BE2C (cell line): ENCODE measurements at regions not wholly inside any gene's neighbourhood (a gene's known extent, or its start where the extent isn't known, plus 50 kb on each side); places are given as distances from the start of the nearest gene placed in this dataset.

Source experiments
- DNase-seq: peaks from one replicate; pipeline ENCODE4 v3.0.0-alpha.2; 2020
- H3K27me3 ChIP-seq: fragments of 250-450 bp; sonication (Bioruptor Pico); 2 replicates; pipeline ENCODE4 v1.5.1; 2020; ENCODE audit warnings: mild to moderate bottlenecking
- H3K36me3 ChIP-seq: fragments of 250-450 bp; sonication (Bioruptor Pico); 2 replicates; pipeline ENCODE4 v1.5.1; 2020; ENCODE audit warnings: mild to moderate bottlenecking
- H3K4me1 ChIP-seq: fragments of 250-450 bp; sonication (Bioruptor Pico); 2 replicates; pipeline ENCODE4 v1.5.1; 2020
- H3K4me3 ChIP-seq: 2 replicates; pipeline ENCODE4 v1.5.1; 2011; ENCODE audit warnings: low read depth, low read length
- H3K9me3 ChIP-seq: fragments of 250-450 bp; sonication (Bioruptor Pico); 2 replicates; pipeline ENCODE4 v1.5.1; 2020
- TF ChIP-seq, protein P1 (sequence below): IDR thresholded peaks from 2 replicates; pipeline ENCODE4 v1.5.1; 2012; ENCODE audit warnings: mild to moderate bottlenecking, low read depth, low read length

GRCh38 chr13:33728271-33729037 lies 89.5 kb upstream of the RFC3 start:
- no peaks in the 10 kb centered on the region for H3K27me3 ChIP-seq
- H3K9me3 ChIP-seq: no peaks in the 10 kb centered on the region
- H3K4me1 ChIP-seq: peaks cover 2% of the 10 kb centered on the region; the same call in 1 of the 2 replicates
- no peak for DNase-seq
- no peak overlapping the region for H3K4me3 ChIP-seq
- no peaks in the 10 kb centered on the region for H3K36me3 ChIP-seq
- TF ChIP-seq, protein P1, sequence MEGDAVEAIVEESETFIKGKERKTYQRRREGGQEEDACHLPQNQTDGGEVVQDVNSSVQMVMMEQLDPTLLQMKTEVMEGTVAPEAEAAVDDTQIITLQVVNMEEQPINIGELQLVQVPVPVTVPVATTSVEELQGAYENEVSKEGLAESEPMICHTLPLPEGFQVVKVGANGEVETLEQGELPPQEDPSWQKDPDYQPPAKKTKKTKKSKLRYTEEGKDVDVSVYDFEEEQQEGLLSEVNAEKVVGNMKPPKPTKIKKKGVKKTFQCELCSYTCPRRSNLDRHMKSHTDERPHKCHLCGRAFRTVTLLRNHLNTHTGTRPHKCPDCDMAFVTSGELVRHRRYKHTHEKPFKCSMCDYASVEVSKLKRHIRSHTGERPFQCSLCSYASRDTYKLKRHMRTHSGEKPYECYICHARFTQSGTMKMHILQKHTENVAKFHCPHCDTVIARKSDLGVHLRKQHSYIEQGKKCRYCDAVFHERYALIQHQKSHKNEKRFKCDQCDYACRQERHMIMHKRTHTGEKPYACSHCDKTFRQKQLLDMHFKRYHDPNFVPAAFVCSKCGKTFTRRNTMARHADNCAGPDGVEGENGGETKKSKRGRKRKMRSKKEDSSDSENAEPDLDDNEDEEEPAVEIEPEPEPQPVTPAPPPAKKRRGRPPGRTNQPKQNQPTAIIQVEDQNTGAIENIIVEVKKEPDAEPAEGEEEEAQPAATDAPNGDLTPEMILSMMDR: no peak

DNA sequence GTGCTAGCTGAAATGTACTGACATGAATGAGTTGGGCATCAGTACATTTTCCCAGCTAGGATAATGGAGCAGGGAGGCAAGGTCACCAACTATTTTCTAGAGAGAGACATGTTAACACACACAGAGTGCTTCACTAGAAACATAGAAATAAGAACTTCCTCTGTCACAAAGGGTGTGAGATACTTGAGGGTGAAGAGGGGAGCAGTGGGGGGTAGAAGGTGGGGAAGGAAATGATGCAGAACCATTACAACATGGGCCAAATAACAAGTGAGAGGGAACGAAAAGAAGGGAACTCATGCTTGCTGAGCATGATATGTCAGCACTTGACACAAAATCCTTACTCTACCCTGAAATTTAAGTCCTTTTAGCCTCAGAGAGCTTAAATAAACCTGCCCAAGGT lies 87.8 kb upstream of the RFC3 start:
- no peak for DNase-seq
- H3K4me1 ChIP-seq: no peaks in the 10 kb centered on the region
- no peaks in the 10 kb centered on the region for H3K9me3 ChIP-seq
- H3K4me3 ChIP-seq: no peak overlapping the region
- H3K36me3 ChIP-seq: no peaks in the 10 kb centered on the region
- TF ChIP-seq, protein P1: no peak
- H3K27me3 ChIP-seq: no peaks in the 10 kb centered on the region

DNA sequence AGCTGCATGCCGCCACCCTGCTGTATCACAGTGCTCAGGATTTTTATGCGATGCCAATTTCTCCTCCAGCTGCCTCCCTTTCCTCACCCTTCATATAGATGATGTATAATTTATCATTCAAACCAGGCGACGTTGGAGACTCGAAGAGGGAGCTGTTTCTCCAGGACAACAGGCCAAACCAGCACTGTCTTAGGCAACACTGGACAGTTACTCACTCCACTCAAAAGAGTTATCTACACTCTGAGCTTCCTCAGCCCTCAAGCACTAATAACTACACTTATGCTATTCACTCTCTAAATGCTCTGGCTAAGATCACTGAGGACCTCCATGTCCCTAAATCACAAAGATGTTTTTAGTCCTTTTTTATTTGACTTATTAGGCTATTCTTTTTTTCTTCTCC lies 87.3 kb upstream of the RFC3 start:
- Histone ChIP-seq H3K36me3 (no peaks in the 10 kb centered on the region), H3K4me1 (no peaks in the 10 kb centered on the region), H3K9me3 (no peaks in the 10 kb centered on the region), H3K27me3 (no peaks in the 10 kb centered on the region), H3K4me3 (no peak overlapping the region)
- TF ChIP-seq, protein P1: no peak
- no peak for DNase-seq

- no peaks in the 10 kb centered on the region for H3K27me3 ChIP-seq
- DNase-seq: no peak
- no peak overlapping the region for H3K4me3 ChIP-seq
- no peaks in the 10 kb centered on the region for H3K4me1 ChIP-seq
- H3K36me3 ChIP-seq: no peaks in the 10 kb centered on the region
- TF ChIP-seq, protein P1: no peak
- H3K9me3 ChIP-seq: no peaks in the 10 kb centered on the region
Measured at GRCh38 chr13:33735276-33735675, 82.7 kb upstream of the RFC3 start.

DNA sequence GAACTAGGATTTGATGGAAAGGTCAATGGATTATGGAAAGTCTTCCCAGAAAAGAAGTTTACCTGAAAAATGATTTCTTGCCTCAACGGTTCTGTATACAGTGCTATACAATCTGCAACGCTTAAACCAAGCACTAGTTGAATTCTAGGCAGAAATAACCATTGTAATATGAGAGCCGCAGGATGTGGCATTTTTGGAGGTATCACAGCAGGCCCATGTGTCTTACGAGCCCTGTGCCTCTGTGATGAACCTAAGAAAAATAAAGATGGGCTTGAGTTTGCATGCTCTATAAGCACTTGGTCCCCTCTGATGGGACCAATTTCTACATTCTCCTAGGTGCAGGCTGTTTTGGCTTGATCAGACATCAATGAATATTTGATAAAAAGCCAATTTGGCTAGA lies 78.7 kb upstream of the RFC3 start:
- DNase-seq: no peak
- TF ChIP-seq, protein P1: no peak

GRCh38 chr13:33740134-33740538 lies 77.8 kb upstream of the RFC3 start:
- no peaks in the 10 kb centered on the region for H3K27me3 ChIP-seq
- no peaks in the 10 kb centered on the region for H3K36me3 ChIP-seq
- no peak for DNase-seq
- TF ChIP-seq, protein P1: no peak
- H3K9me3 ChIP-seq: no peaks in the 10 kb centered on the region
- H3K4me3 ChIP-seq: no peak overlapping the region
- no peaks in the 10 kb centered on the region for H3K4me1 ChIP-seq

More for the DNA sequence above, 78.7 kb upstream of the RFC3 start:
- Histone ChIP-seq H3K36me3 (no peaks in the 10 kb centered on the region), H3K9me3 (no peaks in the 10 kb centered on the region), H3K4me1 (no peaks in the 10 kb centered on the region), H3K4me3 (no peak overlapping the region), H3K27me3 (no peaks in the 10 kb centered on the region)
